Nephron progenitor cell (in vitro differentiated cells): ENCODE measurements at regions not wholly inside any gene's neighbourhood (a gene's known extent, or its start where the extent isn't known, plus 50 kb on each side); places are given as distances from the start of the nearest gene placed in this dataset.

Experiments used
- DNase-seq: peaks from one replicate; pipeline ENCODE4 v3.0.0; 2021
- H3K27ac Mint-ChIP-seq: 2 replicates; pipeline ENCODE4 v1.8.0; 2021; ENCODE audit warnings: mild to moderate bottlenecking, moderate library complexity, mixed read lengths
- H3K27me3 Mint-ChIP-seq: 2 replicates; pipeline ENCODE4 v1.8.0; 2021; ENCODE audit warnings: mild to moderate bottlenecking, low read depth, mixed read lengths; ENCODE audit not compliant: poor library complexity
- H3K36me3 Mint-ChIP-seq: 2 replicates; pipeline ENCODE4 v1.8.0; 2021; ENCODE audit warnings: low read depth, mixed read lengths
- H3K4me1 Mint-ChIP-seq: 2 replicates; pipeline ENCODE4 v1.8.0; 2021; ENCODE audit warnings: mixed read lengths
- H3K4me3 Mint-ChIP-seq: 2 replicates; pipeline ENCODE4 v1.8.0; 2021; ENCODE audit warnings: mild to moderate bottlenecking, moderate library complexity, mixed read lengths
- H3K9me3 Mint-ChIP-seq: 2 replicates; pipeline ENCODE4 v1.8.0; 2021; ENCODE audit warnings: mild to moderate bottlenecking, moderate library complexity, mixed read lengths
- CTCF ChIP-seq: fragments of 200-600 bp; sonication (generic); IDR thresholded peaks from 2 replicates; pipeline ENCODE4 v1.5.0; 2021; ENCODE audit warnings: antibody characterized with exemption

GRCh38 chr17:33803199-33803685, 451.8 kb upstream of the CCL2 start:
- no peaks in the 10 kb centered on the region for H3K9me3 Mint-ChIP-seq
- no peaks in the 10 kb centered on the region for H3K36me3 Mint-ChIP-seq
- H3K27me3 Mint-ChIP-seq, result peaks cover 23% of the 10 kb centered on the region
- no peaks in the 10 kb centered on the region for H3K4me1 Mint-ChIP-seq
- DNase-seq, result no peak
- no peak overlapping the region for H3K27ac Mint-ChIP-seq
- no peak for TF ChIP-seq CTCF
- H3K4me3 Mint-ChIP-seq, result no peak overlapping the region

GRCh38 chr17:33803686-33804085, 451.4 kb upstream of the CCL2 start:
- Mint-ChIP-seq H3K36me3 (no peaks in the 10 kb centered on the region), H3K9me3 (no peaks in the 10 kb centered on the region), H3K4me3 (no peak overlapping the region), H3K27ac (no peak overlapping the region), H3K27me3 (peaks cover 19% of the 10 kb centered on the region), H3K4me1 (no peaks in the 10 kb centered on the region)
- no peak for DNase-seq
- no peak for TF ChIP-seq CTCF

- Mint-ChIP-seq H3K27me3 (peaks cover 11% of the 10 kb centered on the region), H3K27ac (no peak overlapping the region), H3K4me1 (no peaks in the 10 kb centered on the region), H3K36me3 (no peaks in the 10 kb centered on the region), H3K9me3 (no peaks in the 10 kb centered on the region), H3K4me3 (no peak overlapping the region)
- no peak for TF ChIP-seq CTCF
- DNase-seq, result no peak
These were observed 450.7 kb upstream of the CCL2 start for GRCh38 chr17:33804401-33804800.

- no peak for DNase-seq
- Mint-ChIP-seq H3K27ac (no peak overlapping the region), H3K36me3 (no peaks in the 10 kb centered on the region), H3K4me3 (no peak overlapping the region), H3K4me1 (no peaks in the 10 kb centered on the region), H3K9me3 (no peaks in the 10 kb centered on the region), H3K27me3 (peaks cover 4% of the 10 kb centered on the region)
- TF ChIP-seq CTCF, result no peak
These were observed 448.5 kb upstream of the CCL2 start for GRCh38 chr17:33806631-33807030.

GRCh38 chr17:33809748-33810147, 445.3 kb upstream of the CCL2 start:
- DNase-seq, result no peak
- no peaks in the 10 kb centered on the region for H3K9me3 Mint-ChIP-seq
- no peak for TF ChIP-seq CTCF
- H3K27ac Mint-ChIP-seq, result no peak overlapping the region
- H3K27me3 Mint-ChIP-seq, result peaks cover 7% of the 10 kb centered on the region
- no peaks in the 10 kb centered on the region for H3K4me1 Mint-ChIP-seq
- no peak overlapping the region for H3K4me3 Mint-ChIP-seq
- H3K36me3 Mint-ChIP-seq, result no peaks in the 10 kb centered on the region

GRCh38 chr17:33811004-33811760, 443.9 kb upstream of the CCL2 start:
- no peak for TF ChIP-seq CTCF
- Mint-ChIP-seq H3K36me3 (no peaks in the 10 kb centered on the region), H3K4me1 (no peaks in the 10 kb centered on the region), H3K4me3 (no peak overlapping the region), H3K27me3 (peaks cover 10% of the 10 kb centered on the region), H3K27ac (no peak overlapping the region), H3K9me3 (no peaks in the 10 kb centered on the region)
- DNase-seq, result no peak
